Panc1 (cell line): ENCODE measurements at regions not wholly inside any gene's neighbourhood (a gene's known extent, or its start where the extent isn't known, plus 50 kb on each side); places are given as distances from the start of the nearest gene placed in this dataset.

Experiments used
- POLR2AphosphoS5 ChIP-seq: IDR thresholded peaks from 2 replicates; pipeline ENCODE4 v1.6.1; 2012; ENCODE audit warnings: mild to moderate bottlenecking, low read depth, low read length, moderate library complexity
- REST ChIP-seq, 2 experiments: IDR thresholded peaks; 2 replicates each; pipeline ENCODE4 v1.6.1; 2011 to 2012; ENCODE audit warnings: low read depth in 2 of 2, control low read depth in 1 of 2, low read length in 1 of 2, mild to moderate bottlenecking in 1 of 2, moderate library complexity in 1 of 2; ENCODE audit not compliant: insufficient read depth in 1 of 2
- SIN3A ChIP-seq: IDR thresholded peaks from 2 replicates; pipeline ENCODE4 v1.6.1; 2012; ENCODE audit warnings: low read depth, mild to moderate bottlenecking, low read length, moderate library complexity, borderline replicate concordance; ENCODE audit not compliant: insufficient read depth
- TCF7L2 ChIP-seq: IDR thresholded peaks from 2 replicates; pipeline ENCODE4 v1.6.1; 2011; ENCODE audit warnings: mild to moderate bottlenecking, low read depth, low read length, inconsistent platforms
- TF ChIP-seq, protein P1 (sequence below): fragments of 450-650 bp; IDR thresholded peaks from 2 replicates; pipeline ENCODE4 v1.5.1; 2017; ENCODE audit warnings: mild to moderate bottlenecking

GRCh38 chr12:28640519-28640918 is 450.3 kb downstream of the CCDC91 start:
- no peak for TF ChIP-seq REST (IDR thresholded peaks at IDR 0.05; ENCODE audit: insufficient read depth in 1 of 2, low read depth in 2 of 2, low read length in 1 of 2)
- TF ChIP-seq, protein P1, sequence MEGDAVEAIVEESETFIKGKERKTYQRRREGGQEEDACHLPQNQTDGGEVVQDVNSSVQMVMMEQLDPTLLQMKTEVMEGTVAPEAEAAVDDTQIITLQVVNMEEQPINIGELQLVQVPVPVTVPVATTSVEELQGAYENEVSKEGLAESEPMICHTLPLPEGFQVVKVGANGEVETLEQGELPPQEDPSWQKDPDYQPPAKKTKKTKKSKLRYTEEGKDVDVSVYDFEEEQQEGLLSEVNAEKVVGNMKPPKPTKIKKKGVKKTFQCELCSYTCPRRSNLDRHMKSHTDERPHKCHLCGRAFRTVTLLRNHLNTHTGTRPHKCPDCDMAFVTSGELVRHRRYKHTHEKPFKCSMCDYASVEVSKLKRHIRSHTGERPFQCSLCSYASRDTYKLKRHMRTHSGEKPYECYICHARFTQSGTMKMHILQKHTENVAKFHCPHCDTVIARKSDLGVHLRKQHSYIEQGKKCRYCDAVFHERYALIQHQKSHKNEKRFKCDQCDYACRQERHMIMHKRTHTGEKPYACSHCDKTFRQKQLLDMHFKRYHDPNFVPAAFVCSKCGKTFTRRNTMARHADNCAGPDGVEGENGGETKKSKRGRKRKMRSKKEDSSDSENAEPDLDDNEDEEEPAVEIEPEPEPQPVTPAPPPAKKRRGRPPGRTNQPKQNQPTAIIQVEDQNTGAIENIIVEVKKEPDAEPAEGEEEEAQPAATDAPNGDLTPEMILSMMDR, result no peak
- no peak for TF ChIP-seq POLR2AphosphoS5
- TF ChIP-seq SIN3A, result no peak
- no peak for TF ChIP-seq TCF7L2
